ENCODE measurements at regions not wholly inside any gene's neighbourhood (a gene's known extent, or its start where the extent isn't known, plus 50 kb on each side); places are given as distances from the start of the nearest gene placed in this dataset.
"Not testable (repeated sequence)": the region's sequence is repeated elsewhere in the genome, so short reads cannot be mapped to it uniquely, and the experiment has no call there.

GRCh38 chr16:13631213-13631767, 288.7 kb upstream of the ERCC4 start:
- Mint-ChIP-seq H3K4me3 (no peak overlapping the region), H3K4me1 (no peaks in the 10 kb centered on the region), H3K27me3 (ENCODE audit: low read depth, poor library complexity) (no peaks in the 10 kb centered on the region), H3K9me3 (peaks cover 12% of the 10 kb centered on the region), H3K36me3 (ENCODE audit: low read depth) (no peaks in the 10 kb centered on the region), H3K27ac (no peak overlapping the region)
- DNase-seq = no peak
- TF ChIP-seq, protein P1, sequence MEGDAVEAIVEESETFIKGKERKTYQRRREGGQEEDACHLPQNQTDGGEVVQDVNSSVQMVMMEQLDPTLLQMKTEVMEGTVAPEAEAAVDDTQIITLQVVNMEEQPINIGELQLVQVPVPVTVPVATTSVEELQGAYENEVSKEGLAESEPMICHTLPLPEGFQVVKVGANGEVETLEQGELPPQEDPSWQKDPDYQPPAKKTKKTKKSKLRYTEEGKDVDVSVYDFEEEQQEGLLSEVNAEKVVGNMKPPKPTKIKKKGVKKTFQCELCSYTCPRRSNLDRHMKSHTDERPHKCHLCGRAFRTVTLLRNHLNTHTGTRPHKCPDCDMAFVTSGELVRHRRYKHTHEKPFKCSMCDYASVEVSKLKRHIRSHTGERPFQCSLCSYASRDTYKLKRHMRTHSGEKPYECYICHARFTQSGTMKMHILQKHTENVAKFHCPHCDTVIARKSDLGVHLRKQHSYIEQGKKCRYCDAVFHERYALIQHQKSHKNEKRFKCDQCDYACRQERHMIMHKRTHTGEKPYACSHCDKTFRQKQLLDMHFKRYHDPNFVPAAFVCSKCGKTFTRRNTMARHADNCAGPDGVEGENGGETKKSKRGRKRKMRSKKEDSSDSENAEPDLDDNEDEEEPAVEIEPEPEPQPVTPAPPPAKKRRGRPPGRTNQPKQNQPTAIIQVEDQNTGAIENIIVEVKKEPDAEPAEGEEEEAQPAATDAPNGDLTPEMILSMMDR (IDR thresholded peaks at IDR 0.05) = no peak

DNA sequence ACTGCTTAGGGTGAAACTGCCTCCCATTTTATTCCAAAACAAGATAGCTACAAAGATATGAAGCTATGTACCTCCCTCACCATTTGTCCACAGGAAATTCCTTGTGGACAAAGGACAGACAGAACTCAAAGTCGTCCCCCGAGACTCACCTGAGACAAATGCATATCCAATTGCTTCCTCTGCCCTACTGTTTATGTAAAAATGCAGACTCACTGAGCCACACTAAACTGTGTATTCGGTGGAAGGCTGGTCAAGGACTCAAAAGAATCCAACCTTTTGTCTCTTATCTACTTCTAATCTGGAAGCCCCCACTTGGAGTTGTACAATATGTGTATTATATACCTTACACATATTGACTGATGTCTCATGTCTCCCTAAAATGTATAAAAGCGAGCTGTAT, 288.0 kb upstream of the ERCC4 start:
- Mint-ChIP-seq H3K4me3 (no peak overlapping the region), H3K9me3 (peaks cover 12% of the 10 kb centered on the region), H3K36me3 (ENCODE audit: low read depth) (no peaks in the 10 kb centered on the region), H3K27me3 (ENCODE audit: low read depth, poor library complexity) (no peaks in the 10 kb centered on the region), H3K27ac (no peak overlapping the region), H3K4me1 (no peaks in the 10 kb centered on the region)
- TF ChIP-seq, protein P1 (IDR thresholded peaks at IDR 0.05) = no peak
- DNase-seq = no peak

- H3K9me3 Mint-ChIP-seq = peaks cover 12% of the 10 kb centered on the region
- H3K4me3 Mint-ChIP-seq; H3K4me1 Mint-ChIP-seq; H3K27me3 Mint-ChIP-seq (ENCODE audit: low read depth, poor library complexity); H3K27ac Mint-ChIP-seq; DNase-seq; H3K36me3 Mint-ChIP-seq (ENCODE audit: low read depth): not testable (repeated sequence)
Measured at GRCh38 chr16:13632504-13632903, 287.4 kb upstream of the ERCC4 start.

- H3K36me3 Mint-ChIP-seq (ENCODE audit: low read depth) = no peaks in the 10 kb centered on the region
- H3K4me3 Mint-ChIP-seq = no peak overlapping the region
- no peaks in the 10 kb centered on the region for H3K4me1 Mint-ChIP-seq
- TF ChIP-seq, protein P1 (IDR thresholded peaks at IDR 0.05) = no peak
- no peak for DNase-seq
- H3K27ac Mint-ChIP-seq = no peak overlapping the region
- H3K9me3 Mint-ChIP-seq = peaks cover 12% of the 10 kb centered on the region
- no peaks in the 10 kb centered on the region for H3K27me3 Mint-ChIP-seq (ENCODE audit: low read depth, poor library complexity)
Measured at GRCh38 chr16:13633391-13633861, 286.5 kb upstream of the ERCC4 start.

DNA sequence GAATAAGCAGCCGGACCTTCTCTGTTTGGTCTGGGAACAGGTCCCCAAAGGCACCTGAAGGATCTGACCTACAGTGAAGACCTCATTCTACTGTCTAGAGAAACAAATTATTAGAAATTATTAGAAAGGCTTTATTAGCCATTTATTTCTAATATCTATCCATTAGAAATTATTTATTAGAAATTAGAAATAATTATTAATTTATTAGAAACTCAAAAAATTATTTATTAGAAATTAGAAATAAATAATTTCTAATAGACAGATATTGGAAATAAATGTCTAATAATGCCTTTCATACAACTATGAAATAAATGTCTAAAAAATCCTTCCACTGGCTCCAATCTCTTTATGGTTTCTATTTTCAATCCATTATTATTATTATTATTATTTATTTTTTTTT, 285.7 kb upstream of the ERCC4 start:
- no peak overlapping the region for H3K4me3 Mint-ChIP-seq
- no peak for DNase-seq
- H3K4me1 Mint-ChIP-seq = no peaks in the 10 kb centered on the region
- peaks cover 12% of the 10 kb centered on the region for H3K9me3 Mint-ChIP-seq
- no peaks in the 10 kb centered on the region for H3K27me3 Mint-ChIP-seq (ENCODE audit: low read depth, poor library complexity)
- H3K36me3 Mint-ChIP-seq (ENCODE audit: low read depth) = no peaks in the 10 kb centered on the region
- H3K27ac Mint-ChIP-seq = no peak overlapping the region
- TF ChIP-seq, protein P1 (IDR thresholded peaks at IDR 0.05) = no peak

- TF ChIP-seq, protein P1 (IDR thresholded peaks at IDR 0.05) = no peak
- no peak overlapping the region for H3K27ac Mint-ChIP-seq
- H3K9me3 Mint-ChIP-seq = peaks cover 12% of the 10 kb centered on the region
- DNase-seq = no peak
- H3K27me3 Mint-ChIP-seq (ENCODE audit: low read depth, poor library complexity) = no peaks in the 10 kb centered on the region
- H3K4me1 Mint-ChIP-seq = no peaks in the 10 kb centered on the region
- no peaks in the 10 kb centered on the region for H3K36me3 Mint-ChIP-seq (ENCODE audit: low read depth)
- H3K4me3 Mint-ChIP-seq = no peak overlapping the region
Measured at GRCh38 chr16:13634959-13635358, 285.0 kb upstream of the ERCC4 start.
